ENCODE measurements at regions not wholly inside any gene's neighbourhood (a gene's known extent, or its start where the extent isn't known, plus 50 kb on each side); places are given as distances from the start of the nearest gene placed in this dataset.

GRCh38 chr2:120528051-120528692, 182.2 kb downstream of the INHBB start:
- TF ChIP-seq POLR2A (IDR thresholded peaks at IDR 0.05) (no peak), CTCF (IDR thresholded peaks at IDR 0.05) (no peak)
